HG02884 (cell line): ENCODE measurements at regions not wholly inside any gene's neighbourhood (a gene's known extent, or its start where the extent isn't known, plus 50 kb on each side); places are given as distances from the start of the nearest gene placed in this dataset.
"Not testable (repeated sequence)": the region's sequence is repeated elsewhere in the genome, so short reads cannot be mapped to it uniquely, and the experiment has no call there.

Source experiments
- ATAC-seq: cut with Tn5 transposase; IDR thresholded peaks from one replicate; pipeline ENCODE4 v1.9.1; 2021; ENCODE audit warnings: mild to moderate bottlenecking, moderate library complexity; ENCODE audit not compliant: unreplicated experiment

DNA sequence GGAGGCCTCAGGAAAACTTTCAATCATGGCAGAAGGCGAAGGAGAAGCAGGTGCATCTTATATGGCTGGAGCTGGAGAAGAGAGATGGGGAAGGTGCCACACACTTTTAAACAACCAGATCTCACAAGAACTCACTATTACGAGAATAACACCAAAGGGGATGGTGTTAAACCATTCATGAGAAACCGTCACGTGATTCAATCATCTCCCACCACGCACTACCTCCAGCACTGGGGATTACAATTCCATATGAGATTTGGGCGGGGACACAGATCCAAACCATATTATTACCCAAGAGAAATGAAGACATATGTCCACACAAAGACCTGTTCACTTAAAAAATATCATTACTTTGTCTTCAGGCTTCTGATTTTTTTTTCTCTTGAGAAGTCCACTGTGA, 518.5 kb downstream of the DCDC2C start:
- no peak for ATAC-seq

DNA sequence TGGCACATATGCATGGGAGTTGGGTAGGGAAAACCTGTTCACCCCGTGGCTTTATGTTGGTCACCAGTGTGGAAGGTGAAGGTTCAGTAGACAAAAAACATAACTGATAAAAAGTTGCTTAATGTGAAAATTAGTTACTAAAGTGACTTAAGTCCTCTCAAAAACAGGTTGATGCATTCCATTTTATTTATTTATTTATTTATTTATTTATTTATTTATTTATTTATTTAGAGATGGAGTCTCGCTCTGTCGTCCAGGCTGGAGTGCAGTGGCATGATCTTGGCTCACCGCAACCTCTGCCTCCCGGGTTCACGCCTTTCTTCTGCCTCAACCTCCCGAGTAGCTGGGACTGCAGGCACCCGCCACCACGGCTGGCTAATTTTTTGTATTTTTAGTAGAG, 541.0 kb downstream of the DCDC2C start:
- not testable (repeated sequence) for ATAC-seq

DNA sequence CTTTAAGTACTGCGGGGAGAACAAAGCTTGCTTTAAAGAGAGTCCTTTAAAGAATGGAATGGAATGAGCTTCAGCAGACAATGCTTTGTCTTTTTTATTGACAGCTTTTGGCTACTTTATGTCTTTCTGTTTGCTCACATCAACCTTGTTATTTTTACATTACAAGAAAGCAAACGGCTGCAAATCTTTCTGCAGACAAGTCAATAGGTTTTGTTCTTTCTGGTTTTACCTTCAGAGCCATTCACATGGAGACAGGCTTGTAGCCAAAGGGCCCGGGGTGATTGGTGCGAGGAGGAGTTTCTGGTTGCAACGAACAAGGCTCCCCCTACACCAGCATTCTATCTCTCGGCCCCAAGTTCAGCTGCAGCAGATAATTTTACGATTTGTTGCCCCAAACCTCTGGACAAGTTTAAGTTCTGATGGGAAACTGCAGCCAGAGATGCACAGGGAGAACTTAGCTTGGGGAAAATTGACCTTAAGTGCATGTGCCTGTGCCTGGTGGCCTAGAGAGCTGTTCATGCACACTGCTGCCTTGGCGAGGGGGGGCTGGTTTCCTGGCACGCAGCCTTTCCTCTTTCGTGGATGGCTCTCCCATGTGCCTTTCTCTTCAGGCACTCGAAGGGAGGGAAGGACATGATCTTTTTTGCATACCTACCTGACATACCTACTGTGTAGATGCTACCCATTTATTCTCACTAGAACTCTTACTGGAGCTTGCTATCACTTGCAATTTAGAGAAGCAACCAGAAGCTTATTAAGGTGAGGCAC, 543.2 kb downstream of the DCDC2C start:
- no peak for ATAC-seq

DNA sequence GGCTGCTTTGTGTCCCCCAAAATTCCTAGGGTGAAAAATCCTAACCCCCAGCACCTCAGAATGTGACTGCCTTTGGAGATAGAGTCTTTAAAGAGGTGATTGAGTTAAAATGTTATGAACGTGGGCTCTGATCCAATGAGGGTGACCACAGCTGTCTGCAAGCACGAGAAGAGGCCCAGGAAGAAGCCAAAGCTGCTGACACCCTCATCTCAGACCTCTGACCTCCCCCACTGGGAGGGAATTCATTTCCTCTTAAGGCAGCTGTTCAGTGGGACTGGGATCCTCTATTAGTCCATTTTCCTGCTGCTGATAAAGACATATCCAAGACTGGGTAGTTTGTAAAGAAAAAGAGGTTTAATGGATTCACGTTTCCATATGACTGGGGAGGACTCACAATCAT, 544.4 kb downstream of the DCDC2C start:
- ATAC-seq, result no peak

DNA sequence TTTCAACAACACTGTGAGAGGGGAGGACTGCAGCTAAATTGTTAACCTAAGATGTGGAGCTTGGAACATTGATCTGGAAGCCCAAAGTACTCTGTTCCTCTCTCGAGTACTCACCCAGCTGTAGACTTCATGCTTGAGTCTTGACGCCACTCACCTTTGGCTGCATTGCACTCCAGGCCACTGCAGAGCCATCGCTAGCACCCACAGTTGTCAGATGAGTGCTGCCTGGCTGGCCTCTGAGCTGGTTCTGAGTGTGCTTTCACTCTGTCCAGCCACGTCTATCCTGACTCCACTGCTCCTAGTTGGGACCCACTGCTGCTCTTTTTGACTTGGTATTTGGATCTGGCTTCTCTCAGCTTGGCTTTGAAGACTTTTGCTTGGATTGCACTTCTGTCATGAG, 552.1 kb downstream of the DCDC2C start:
- ATAC-seq, result no peak

DNA sequence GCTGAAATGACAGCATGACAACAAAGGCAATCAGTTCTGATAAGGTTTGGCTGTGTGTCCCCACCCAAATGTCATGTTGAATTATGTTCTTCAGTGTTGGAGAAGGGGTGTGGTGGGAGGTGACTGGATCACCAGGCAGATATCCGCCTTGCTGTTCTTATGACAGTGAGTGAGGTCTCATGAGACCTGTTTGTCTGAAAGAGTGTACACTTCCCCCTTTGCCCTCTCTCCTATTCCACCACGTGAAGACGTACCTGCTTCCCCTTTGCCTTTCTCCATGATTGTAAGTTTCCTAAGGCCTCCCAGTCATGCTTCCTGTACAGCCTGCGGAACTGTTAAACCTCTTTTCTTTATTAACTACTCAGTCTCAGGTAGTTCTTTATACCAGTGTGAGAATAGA, 553.0 kb downstream of the DCDC2C start:
- no peak for ATAC-seq

DNA sequence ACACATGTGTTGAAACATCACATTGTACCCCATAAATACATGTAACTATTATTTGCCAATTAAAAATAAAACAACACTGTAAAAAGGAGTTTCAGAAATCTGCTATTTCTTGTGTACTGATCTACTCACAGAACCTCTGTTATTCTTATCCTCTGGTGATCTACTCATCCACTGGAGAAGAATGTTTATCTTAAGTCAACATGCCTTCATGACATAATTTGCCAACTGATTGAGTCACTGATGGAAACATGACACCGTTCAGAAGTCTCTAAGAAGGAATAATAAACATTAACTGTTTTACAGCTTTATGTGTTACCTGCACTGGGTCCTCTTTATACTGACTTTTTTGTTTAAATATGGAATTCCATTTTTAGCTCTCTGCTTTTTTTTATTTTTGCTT, 555.2 kb downstream of the DCDC2C start:
- no peak for ATAC-seq

DNA sequence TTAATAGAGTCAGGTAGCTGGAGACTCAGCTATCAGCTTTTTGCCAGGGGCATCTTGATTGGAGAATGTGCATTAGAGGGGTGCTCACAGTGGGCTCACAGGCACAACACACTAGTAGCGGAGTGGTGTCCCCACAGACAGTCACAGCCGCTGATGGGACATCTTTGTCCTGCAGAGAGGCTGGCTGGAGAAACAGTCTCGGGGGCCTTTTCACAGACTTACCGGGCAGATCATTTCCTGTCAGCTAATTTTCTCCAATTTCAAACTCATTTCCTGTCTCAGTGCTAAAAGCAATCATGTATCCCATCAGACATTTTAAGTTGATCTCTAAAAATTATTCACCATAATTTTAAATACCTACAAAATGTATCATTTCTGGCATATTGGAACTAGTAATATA, 562.6 kb downstream of the DCDC2C start:
- ATAC-seq, result no peak

DNA sequence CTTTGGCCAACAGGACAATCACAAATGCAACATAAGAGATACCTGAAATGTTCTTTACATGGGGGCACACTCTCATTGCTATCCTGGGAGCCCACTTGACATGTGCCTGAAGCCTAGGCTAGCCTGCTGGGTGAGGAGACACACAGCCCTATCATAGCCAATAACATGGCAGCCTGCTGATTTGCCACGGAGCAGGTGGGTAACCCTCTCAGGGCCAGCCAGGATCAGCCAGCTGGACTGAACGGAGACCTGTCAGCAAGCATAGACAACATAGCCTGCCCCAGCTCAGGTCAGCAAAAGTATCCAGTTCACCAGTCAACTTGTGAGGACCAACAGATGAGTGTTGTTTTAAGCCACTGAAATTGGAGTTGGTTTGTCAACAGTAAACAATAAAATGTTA, 566.5 kb downstream of the DCDC2C start:
- no peak for ATAC-seq

DNA sequence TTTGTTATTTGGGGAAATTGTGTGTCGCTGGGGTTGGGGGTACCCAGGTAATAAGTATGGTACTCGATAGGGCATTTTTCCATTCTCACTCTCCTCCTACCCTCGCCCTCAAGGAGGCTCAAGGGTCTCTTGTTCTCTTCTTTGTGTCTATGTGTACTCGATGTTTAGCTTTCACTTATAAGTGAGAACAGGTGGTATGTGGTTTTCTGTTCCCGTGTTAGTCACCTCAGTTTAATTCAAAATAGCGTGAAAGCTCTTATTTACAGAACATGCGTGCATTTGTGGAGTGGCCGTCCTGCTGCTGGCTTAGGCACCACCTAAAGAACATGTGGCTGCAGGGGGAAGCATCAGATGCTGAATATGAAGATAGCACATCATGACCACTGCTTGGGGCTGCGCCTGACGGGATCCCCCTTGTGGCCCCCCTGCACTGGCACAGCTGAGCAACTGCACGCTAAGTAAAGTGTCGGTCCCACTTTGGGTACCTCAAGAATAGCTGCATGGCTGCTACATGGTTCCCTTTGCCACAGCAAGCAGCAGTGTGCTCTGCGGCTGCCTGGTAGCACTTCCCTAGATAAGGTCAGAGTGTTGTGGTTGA, 569.0 kb downstream of the DCDC2C start:
- ATAC-seq, result no peak

DNA sequence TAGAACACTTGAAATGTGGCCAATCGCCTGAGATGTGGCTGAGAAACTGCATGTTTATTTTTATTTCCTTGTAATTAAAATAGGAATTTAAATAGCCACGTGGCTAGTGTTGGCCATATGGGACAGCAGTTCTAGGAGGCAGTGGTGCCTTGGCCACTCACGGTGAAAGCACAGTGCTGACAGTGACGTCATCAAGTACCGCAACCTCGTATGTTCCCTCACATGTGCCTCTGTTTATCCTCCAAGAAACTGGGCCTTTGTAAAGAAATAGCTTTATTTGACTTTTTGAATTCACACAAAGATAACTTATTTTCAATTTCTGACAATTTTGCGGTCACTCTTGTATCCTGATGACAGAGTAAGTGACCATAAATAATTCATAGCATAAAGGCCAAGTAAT, 575.0 kb downstream of the DCDC2C start:
- no peak for ATAC-seq

DNA sequence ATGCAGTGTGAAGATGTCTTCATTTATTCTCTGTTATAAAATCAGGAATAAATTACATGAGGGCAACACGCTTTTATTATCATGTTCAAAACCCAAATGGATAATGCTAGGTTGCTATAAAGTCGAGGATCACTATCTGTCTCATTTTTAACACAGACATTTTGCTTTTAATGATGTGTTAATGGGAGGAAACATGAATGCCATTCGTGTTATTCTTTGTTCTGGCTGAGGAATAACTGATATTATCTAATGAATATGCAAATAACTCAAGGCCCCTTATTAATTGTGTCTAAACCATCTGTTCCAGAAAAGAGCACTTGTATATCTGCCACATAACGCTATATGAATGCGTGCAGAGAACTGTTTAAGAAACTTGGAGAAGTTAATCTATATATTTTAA, 576.1 kb downstream of the DCDC2C start:
- ATAC-seq, result no peak

DNA sequence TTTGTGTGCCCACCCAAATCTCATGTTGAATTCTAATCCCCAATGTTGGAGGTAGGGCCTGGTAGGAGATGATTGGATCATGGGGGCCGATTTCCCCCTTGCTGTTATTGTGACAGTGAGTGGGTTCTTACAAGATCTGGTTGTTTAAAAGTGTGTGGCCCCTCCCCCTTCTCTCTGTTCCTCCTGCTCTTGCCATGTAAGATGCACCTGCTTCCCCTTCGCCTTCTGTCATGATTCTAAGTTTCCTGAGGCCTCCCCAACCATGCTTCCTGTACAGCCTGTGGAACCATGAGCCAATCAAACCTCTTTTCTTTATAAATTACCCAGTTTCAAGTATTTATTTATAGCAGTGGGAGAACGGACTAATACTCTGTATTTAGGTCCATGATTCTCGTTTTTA, 588.1 kb downstream of the DCDC2C start:
- ATAC-seq, result no peak

DNA sequence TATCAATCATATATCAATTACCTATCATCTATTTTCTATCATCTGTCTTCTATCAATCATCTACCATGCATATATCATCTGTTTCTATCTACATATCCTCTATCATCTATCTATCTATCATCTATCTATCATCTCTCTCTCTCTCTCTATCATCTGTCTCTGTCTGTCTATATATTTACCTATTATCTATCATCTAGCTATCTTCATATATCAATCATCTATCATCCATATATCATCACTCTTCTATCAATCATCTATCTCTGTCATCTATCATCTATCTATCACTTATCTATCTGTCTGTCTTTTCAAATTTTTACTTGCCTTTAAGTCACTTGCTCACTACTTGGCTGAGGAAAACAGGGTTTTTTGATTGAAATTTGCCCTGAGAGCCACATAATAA, 592.3 kb downstream of the DCDC2C start:
- ATAC-seq, result no peak

DNA sequence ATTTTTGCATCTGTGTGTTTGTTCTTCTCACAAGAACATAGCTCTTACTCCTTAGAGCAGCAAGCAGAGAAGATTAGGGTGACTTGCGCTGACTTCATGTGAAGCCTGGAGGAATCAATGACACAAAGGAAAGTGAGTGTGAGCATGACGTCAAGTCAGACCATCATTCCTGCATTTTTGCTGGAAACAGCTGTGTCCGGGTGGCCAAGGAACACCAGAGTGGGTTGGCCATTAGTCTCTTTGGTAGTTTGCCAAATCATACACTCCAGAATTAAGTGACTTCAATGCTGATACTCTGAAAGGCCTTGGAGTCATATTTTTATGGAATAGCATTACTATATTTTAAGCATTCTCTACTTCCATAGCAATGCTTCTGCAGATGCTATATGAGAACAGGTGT, 597.2 kb downstream of the DCDC2C start:
- no peak for ATAC-seq

DNA sequence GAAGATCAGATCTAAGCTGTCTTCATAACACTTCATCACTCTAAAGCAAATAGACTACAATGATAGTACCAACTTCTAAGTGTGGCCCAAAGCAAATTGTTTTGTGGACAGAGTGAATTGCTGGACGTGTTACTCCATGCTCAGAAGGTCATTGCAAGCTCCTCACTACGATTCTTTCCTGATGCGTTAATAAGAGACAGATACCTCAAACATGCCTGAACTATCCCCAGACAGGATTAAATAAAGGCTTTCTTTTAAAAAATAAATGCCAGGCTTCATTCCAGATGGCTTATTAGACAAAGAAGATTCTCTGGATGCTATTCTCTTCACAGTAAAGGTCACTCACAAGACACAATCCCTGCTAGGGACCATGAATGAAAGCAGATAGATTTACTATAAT, 621.2 kb downstream of the DCDC2C start:
- ATAC-seq, result no peak

DNA sequence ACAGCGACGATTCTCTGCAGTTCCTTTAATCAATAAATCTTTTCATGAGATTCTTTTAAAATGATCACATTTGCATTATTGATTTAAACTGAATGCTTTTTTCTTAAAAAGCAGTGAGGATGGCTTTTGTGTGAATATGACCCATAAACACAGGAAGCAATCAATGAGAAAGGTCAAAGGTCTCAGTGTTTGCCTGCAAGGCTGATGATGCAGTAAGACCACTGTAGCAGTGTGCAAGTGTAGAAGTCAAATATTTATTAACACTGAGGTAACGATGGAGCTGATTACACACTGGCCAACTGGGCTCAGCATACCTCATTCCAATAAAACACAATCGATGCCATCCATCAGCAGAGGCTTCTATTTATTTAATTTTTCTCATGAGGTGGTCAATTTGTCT, 633.5 kb downstream of the DCDC2C start:
- ATAC-seq, result no peak

DNA sequence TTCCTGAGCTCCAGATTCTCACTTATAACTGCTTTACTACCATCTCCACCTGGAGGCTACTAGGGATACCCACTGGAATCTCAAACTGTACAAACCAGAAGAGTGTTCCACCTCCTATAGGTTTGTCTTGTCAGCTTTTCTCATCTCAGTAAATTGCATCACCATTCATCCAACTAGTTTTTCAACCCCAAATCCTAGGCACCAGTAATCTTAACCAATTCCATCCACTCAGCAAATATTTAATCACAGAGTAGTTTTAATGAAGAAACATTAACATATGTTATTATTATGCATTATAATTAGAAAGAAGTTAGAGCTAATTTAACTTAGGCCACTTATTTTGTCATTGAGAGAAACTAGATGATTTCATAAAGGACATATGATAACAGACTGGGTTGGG, 635.0 kb downstream of the DCDC2C start:
- ATAC-seq, result no peak

DNA sequence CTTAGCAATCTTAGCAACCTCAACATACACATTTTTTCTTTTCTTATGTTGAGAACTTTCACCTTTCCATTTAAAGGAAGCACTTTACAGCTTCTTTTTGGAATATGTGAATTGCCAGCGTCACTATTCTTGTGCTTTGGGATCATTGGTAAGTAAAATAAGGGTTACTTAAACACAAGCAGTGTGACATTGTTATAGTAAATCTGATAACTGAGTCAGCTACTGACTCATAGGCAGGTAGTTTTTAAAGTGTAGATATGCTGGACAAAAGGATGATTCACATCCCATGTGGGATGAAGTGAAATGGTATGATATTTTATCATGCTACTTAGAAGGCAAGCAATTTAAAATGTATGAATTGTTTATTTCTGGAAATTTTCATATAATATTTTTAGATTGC, 637.2 kb downstream of the DCDC2C start:
- ATAC-seq, result no peak

DNA sequence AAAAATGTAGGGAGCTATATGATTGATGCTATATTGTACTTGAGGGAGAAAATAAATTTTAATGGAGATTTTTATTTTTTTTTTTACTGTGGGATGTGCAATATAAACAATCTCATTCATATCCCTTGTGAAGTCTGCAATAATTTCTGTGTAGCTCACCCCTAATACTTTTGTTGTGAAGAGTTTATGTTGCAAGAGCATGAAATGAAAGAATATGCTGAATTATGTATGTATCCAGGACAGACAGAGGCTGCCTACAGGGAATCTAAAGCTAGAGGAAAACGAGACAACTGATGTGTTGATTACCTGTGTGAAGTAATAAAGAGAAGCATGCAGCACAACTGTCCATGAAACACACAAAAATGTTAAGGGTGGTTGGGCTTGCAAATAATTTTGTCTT, 643.3 kb downstream of the DCDC2C start:
- ATAC-seq, result no peak

DNA sequence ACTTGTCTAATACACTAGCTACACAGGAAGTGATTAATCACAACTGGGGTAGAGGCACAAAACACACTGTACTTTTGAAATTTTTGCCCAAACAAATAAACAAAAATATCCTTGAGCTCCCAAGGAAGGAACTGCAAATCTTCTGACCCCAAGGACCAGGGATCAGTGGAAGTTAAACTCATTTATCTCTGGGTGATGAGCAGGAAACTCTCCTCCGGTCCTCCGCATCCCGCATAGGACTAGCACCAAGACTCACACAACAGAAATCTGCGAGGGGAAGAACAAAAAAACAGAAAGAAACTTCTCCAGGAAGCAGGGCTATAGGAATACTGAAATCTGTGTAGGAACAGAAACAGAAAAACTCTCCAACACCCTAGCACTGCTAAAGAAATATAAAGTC, 650.3 kb downstream of the DCDC2C start:
- ATAC-seq, result no peak

DNA sequence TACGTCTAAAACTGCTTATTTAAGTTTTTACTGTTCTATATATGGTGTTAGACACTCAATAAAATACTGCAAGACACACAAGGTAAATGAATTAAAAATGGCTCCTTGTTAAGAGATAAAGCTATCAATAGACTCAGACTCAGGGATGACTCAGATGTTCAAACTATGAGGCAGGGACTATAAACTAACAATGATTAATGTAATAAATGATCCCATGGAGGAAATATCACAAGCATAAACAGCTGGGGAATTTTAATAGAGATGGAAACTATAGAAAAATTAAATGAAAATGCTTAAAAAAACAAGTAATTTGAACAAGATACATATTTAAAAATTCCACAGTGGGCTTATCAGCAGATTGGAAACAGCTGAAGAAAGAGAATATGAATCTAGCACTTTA, 650.8 kb downstream of the DCDC2C start:
- no peak for ATAC-seq

DNA sequence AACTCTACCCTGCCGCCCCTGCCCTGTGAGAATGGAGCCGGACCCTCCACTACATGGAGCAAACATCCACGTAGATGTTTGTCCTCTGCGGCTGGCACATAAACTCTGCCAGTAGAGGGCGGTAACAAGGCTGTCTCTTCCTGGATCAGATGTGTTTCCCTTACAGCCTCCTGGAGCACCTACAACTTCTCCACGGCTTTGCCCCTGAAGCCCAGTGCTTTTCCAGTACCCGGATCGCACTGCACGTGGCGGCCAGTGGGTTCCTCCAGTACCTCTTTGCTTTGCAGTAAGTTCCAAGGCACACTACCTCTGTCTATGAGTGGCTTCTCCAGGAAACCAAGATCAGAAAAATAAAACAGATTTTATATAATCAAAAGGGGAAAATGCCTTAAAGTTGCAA, 651.3 kb downstream of the DCDC2C start:
- no peak for ATAC-seq
